Parathyroid adenoma (tissue), 2 donors: ENCODE measurements at regions not wholly inside any gene's neighbourhood (a gene's known extent, or its start where the extent isn't known, plus 50 kb on each side); places are given as distances from the start of the nearest gene placed in this dataset.

Experiments
- H2AFZ ChIP-seq: fragments of 300-600 bp; sonication (generic); one replicate; pipeline ENCODE4 v1.7.0; 2017; ENCODE audit warnings: antibody characterized with exemption, mild to moderate bottlenecking
- H3K27ac ChIP-seq: fragments of 300-600 bp; sonication (generic); one replicate; pipeline ENCODE4 v1.7.0; 2017
- H3K27me3 ChIP-seq: fragments of 300-600 bp; sonication (generic); one replicate; pipeline ENCODE4 v1.7.0; 2017; ENCODE audit warnings: low read length; ENCODE audit not compliant: control insufficient read depth, insufficient read depth
- H3K36me3 ChIP-seq: fragments of 300-600 bp; sonication (generic); one replicate; pipeline ENCODE4 v1.7.0; 2017; ENCODE audit warnings: low read length; ENCODE audit not compliant: control insufficient read depth, insufficient read depth
- H3K4me1 ChIP-seq: fragments of 300-600 bp; sonication (generic); one replicate; pipeline ENCODE4 v1.7.0; 2017; ENCODE audit warnings: control low read depth
- H3K4me2 ChIP-seq: fragments of 300-600 bp; sonication (generic); one replicate; pipeline ENCODE4 v1.7.0; 2017; ENCODE audit warnings: low read length
- H3K4me3 ChIP-seq: fragments of 300-600 bp; sonication (generic); one replicate; pipeline ENCODE4 v1.7.0; 2017; ENCODE audit warnings: low read depth, low read length
- H3K79me2 ChIP-seq: fragments of 300-600 bp; sonication (generic); one replicate; pipeline ENCODE4 v1.7.0; 2017; ENCODE audit warnings: control low read depth
- H3K9ac ChIP-seq: fragments of 300-600 bp; sonication (generic); one replicate; pipeline ENCODE4 v1.7.0; 2017; ENCODE audit warnings: mild to moderate bottlenecking
- H3K9me3 ChIP-seq: fragments of 300-600 bp; sonication (generic); one replicate; pipeline ENCODE4 v1.7.0; 2017; ENCODE audit warnings: low read length; ENCODE audit not compliant: control insufficient read depth
- TF ChIP-seq, protein P1 (sequence below): fragments of 300-600 bp; sonication (generic); IDR thresholded peaks from one replicate; pipeline ENCODE4 v1.7.0; 2017; ENCODE audit warnings: antibody characterized with exemption, mild to moderate bottlenecking
- donor health status: primary hyperparathyroidism.

DNA sequence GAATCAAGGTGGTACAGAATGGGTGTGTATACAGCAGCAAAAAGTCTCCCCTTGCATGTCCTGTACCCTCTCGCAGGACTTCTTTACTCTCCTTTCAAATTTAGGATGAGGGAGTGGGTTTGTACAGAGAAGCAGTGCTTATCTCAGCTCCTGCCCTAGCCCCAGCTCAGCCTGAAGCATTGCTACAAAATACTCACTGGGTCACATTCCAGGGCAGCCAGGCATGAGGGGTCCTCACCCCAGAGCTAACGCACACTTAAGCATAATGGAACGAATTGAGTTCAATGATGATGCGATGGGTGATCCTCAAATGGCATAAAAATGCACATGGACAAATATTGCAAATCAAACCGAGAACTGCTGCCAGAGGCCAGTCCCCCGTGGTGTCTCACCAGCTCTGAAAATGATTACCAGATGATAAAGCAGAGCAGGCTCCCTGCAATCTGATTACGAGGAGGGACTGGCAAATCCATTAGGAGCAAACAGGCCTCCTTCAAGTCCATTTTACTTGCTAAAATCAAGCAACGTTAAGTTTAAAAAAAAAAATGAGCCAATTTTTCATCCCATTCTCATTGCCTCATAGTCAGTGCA, 231.6 kb upstream of the TAS2R1 start:
- Histone ChIP-seq H3K36me3 (no peaks in the 10 kb centered on the region), H3K27me3 (no peaks in the 10 kb centered on the region), H3K4me2 (no peak overlapping the region), H3K9ac (no peak overlapping the region), H3K4me1 (peaks cover 20% of the 10 kb centered on the region), H3K4me3 (no peak overlapping the region), H3K27ac (peak overlapping the region; percentile 31), H3K79me2 (no peaks in the 10 kb centered on the region), H2AFZ (peak overlapping the region; percentile 75), H3K9me3 (no peaks in the 10 kb centered on the region)
- TF ChIP-seq, protein P1, sequence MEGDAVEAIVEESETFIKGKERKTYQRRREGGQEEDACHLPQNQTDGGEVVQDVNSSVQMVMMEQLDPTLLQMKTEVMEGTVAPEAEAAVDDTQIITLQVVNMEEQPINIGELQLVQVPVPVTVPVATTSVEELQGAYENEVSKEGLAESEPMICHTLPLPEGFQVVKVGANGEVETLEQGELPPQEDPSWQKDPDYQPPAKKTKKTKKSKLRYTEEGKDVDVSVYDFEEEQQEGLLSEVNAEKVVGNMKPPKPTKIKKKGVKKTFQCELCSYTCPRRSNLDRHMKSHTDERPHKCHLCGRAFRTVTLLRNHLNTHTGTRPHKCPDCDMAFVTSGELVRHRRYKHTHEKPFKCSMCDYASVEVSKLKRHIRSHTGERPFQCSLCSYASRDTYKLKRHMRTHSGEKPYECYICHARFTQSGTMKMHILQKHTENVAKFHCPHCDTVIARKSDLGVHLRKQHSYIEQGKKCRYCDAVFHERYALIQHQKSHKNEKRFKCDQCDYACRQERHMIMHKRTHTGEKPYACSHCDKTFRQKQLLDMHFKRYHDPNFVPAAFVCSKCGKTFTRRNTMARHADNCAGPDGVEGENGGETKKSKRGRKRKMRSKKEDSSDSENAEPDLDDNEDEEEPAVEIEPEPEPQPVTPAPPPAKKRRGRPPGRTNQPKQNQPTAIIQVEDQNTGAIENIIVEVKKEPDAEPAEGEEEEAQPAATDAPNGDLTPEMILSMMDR, result no peak

DNA sequence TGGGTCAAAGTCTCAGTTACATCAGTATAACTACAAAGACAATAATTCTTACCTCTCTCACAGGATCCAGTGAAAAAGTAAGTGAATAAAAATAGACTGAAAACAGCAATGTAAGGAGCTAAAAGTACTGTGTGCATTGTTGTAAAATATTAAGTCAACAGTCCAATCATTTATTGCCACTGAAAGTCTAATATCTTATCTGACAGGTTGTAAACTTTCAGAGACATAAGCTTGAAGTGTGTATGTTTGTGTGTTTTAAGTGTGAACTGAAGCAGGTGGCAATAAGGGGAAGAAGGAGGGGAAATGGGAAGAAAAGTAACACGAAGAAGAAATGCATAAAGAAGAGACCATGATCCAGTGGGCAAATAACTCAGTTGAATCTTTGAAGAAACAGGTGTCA, 229.7 kb upstream of the TAS2R1 start:
- Histone ChIP-seq H3K79me2 (no peaks in the 10 kb centered on the region), H3K9ac (no peak overlapping the region), H3K36me3 (no peaks in the 10 kb centered on the region), H3K27ac (no peak overlapping the region), H2AFZ (no peak overlapping the region), H3K27me3 (no peaks in the 10 kb centered on the region), H3K4me1 (peaks cover 39% of the 10 kb centered on the region), H3K9me3 (no peaks in the 10 kb centered on the region), H3K4me2 (no peak overlapping the region), H3K4me3 (no peak overlapping the region)
- TF ChIP-seq, protein P1, result no peak

DNA sequence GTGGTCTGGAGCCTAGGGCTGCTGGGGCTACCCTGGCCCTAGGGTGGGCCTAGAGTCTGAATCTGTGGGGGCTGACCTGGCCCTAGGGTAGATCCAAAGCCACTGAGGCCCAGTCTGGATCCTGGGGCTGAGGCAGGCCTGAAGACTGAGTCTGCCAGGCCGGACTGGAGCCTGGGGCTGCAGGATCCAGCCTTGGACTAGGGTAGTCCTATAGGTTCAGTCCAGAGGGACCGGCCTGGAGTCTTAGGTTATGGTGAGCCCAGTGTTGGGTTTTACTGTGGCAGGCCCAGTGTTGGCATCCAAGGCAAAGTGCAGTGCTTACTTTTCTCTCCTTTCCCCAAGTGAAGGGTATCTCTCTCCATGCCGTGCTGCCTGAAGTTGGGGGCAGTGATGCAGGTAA, 227.9 kb upstream of the TAS2R1 start:
- Histone ChIP-seq H3K4me3 (no peak overlapping the region), H3K9me3 (no peaks in the 10 kb centered on the region), H2AFZ (no peak overlapping the region), H3K27me3 (no peaks in the 10 kb centered on the region), H3K4me1 (peaks cover 53% of the 10 kb centered on the region), H3K36me3 (no peaks in the 10 kb centered on the region), H3K9ac (no peak overlapping the region), H3K79me2 (no peaks in the 10 kb centered on the region), H3K4me2 (no peak overlapping the region), H3K27ac (no peak overlapping the region)
- TF ChIP-seq, protein P1, result no peak

DNA sequence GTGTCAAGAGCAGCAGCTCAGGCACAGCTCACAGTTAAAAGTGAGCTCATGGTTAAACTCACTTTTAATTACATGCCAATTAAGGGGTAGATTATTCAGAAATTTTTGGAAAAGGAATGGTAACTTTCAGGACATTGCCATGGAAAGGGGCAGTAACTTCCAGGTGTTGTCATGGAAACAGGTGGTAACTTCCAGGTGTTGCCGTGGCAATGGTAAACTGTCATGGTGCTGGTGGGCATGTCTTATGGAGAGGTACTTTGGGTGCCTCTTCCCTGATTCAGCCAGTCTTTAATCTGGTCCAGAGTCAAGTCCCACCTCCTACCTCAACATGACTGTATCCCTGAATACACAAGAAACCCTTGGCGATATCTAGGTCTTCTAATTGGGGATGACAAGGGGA, 223.2 kb upstream of the TAS2R1 start:
- Histone ChIP-seq H3K36me3 (no peaks in the 10 kb centered on the region), H3K4me3 (no peak overlapping the region), H2AFZ (peak overlapping the region; percentile 10), H3K27ac (no peak overlapping the region), H3K9ac (no peak overlapping the region), H3K27me3 (no peaks in the 10 kb centered on the region), H3K9me3 (no peaks in the 10 kb centered on the region), H3K4me1 (peaks cover 41% of the 10 kb centered on the region), H3K4me2 (no peak overlapping the region), H3K79me2 (no peaks in the 10 kb centered on the region)
- TF ChIP-seq, protein P1, result no peak

DNA sequence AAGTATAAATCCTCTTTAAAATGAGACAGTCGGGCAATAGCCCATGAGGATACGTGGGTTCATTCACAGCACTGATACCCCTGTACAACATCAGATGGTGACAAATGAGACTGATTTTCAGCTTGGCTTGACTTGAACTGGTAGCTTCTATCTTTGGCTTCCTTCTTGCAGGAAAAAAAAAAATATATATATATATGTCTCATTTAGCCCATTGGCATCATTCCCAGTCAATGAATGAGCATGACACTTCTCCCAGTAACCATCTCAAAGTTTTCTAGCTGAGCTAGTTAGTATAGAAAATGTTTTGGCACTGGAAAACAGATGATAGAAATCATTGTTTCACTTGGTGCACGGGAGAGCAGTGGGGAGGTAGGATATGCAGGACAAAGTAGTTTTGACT, 222.5 kb upstream of the TAS2R1 start:
- H3K9ac ChIP-seq, result no peak overlapping the region
- no peak overlapping the region for H3K4me2 ChIP-seq
- no peak overlapping the region for H3K27ac ChIP-seq
- H3K36me3 ChIP-seq, result no peaks in the 10 kb centered on the region
- H3K79me2 ChIP-seq, result no peaks in the 10 kb centered on the region
- no peaks in the 10 kb centered on the region for H3K27me3 ChIP-seq
- H2AFZ ChIP-seq, result peak overlapping the region; percentile 18
- TF ChIP-seq, protein P1, result no peak
- H3K9me3 ChIP-seq, result no peaks in the 10 kb centered on the region
- H3K4me1 ChIP-seq, result peaks cover 41% of the 10 kb centered on the region
- H3K4me3 ChIP-seq, result no peak overlapping the region
